ENCODE measurements at regions not wholly inside any gene's neighbourhood (a gene's known extent, or its start where the extent isn't known, plus 50 kb on each side); places are given as distances from the start of the nearest gene placed in this dataset.

- no peak for DNase-seq (ENCODE audit: low spot score)
Observed at GRCh38 chr6:144335311-144335861, 50.3 kb downstream of the UTRN start.

GRCh38 chr6:144335914-144336313 lies 50.8 kb downstream of the UTRN start:
- peak; percentile 80 for DNase-seq (ENCODE audit: low spot score)

GRCh38 chr6:144336900-144337299 lies 51.8 kb downstream of the UTRN start:
- DNase-seq (ENCODE audit: low spot score), result no peak

GRCh38 chr6:144338474-144338873 lies 53.3 kb downstream of the UTRN start:
- no peak for DNase-seq (ENCODE audit: low spot score)

GRCh38 chr6:144338951-144339700 lies 54.0 kb downstream of the UTRN start:
- no peak for DNase-seq (ENCODE audit: low spot score)

- no peak for DNase-seq (ENCODE audit: low spot score)
Observed at GRCh38 chr6:144339859-144340452, 54.8 kb downstream of the UTRN start.

- DNase-seq (ENCODE audit: low spot score), result peak; percentile 47
Observed at GRCh38 chr6:144340541-144341371, 55.6 kb downstream of the UTRN start.

- DNase-seq (ENCODE audit: low spot score), result no peak
Observed at GRCh38 chr6:144341831-144342527, 56.8 kb downstream of the UTRN start.

- peak; percentile 54 for DNase-seq (ENCODE audit: low spot score)
Observed at GRCh38 chr6:144343701-144344428, 58.7 kb downstream of the UTRN start.

- DNase-seq (ENCODE audit: low spot score), result no peak
Observed at GRCh38 chr6:144344646-144345045, 59.5 kb downstream of the UTRN start.

- no peak for DNase-seq (ENCODE audit: low spot score)
Observed at GRCh38 chr6:144345451-144345850, 60.3 kb downstream of the UTRN start.

- DNase-seq (ENCODE audit: low spot score), result peak; percentile 69
Observed at GRCh38 chr6:144346719-144347447, 61.7 kb downstream of the UTRN start.

- no peak for DNase-seq (ENCODE audit: low spot score)
Observed at GRCh38 chr6:144347448-144347759, 62.3 kb downstream of the UTRN start.

GRCh38 chr6:144347933-144348332 lies 62.8 kb downstream of the UTRN start:
- no peak for DNase-seq (ENCODE audit: low spot score)

- DNase-seq (ENCODE audit: low spot score), result peak; percentile 20
Observed at GRCh38 chr6:144349690-144350527, 64.8 kb downstream of the UTRN start.

- DNase-seq (ENCODE audit: low spot score), result no peak
Observed at GRCh38 chr6:144350528-144350880, 65.4 kb downstream of the UTRN start.

GRCh38 chr6:144351379-144352127 lies 66.4 kb downstream of the UTRN start:
- DNase-seq (ENCODE audit: low spot score), result no peak

GRCh38 chr6:144352331-144352730 lies 67.2 kb downstream of the UTRN start:
- DNase-seq (ENCODE audit: low spot score), result no peak

GRCh38 chr6:144353871-144354314 lies 68.8 kb downstream of the UTRN start:
- no peak for DNase-seq (ENCODE audit: low spot score)

Data from COLO829 (cell line).